ENCODE measurements at regions not wholly inside any gene's neighbourhood (a gene's known extent, or its start where the extent isn't known, plus 50 kb on each side); places are given as distances from the start of the nearest gene placed in this dataset.

- TF ChIP-seq CTCF (IDR thresholded peaks at IDR 0.05; ENCODE audit: poor library complexity): no peak
- TF ChIP-seq EZH2phosphoT487 (IDR thresholded peaks at IDR 0.05; ENCODE audit: low read depth, severe bottlenecking, unreplicated experiment): no peak
- TF ChIP-seq EZH2 (IDR thresholded peaks at IDR 0.05; ENCODE audit: borderline replicate concordance): no peak
Measured at GRCh38 chr11:66784575-66784974, 55.6 kb upstream of the SPTBN2 start.

Data from hepatocyte (in vitro differentiated cells).